Colon (tissue), 2 donors: ENCODE measurements at regions not wholly inside any gene's neighbourhood (a gene's known extent, or its start where the extent isn't known, plus 50 kb on each side); places are given as distances from the start of the nearest gene placed in this dataset.
"Not testable (repeated sequence)": the region's sequence is repeated elsewhere in the genome, so short reads cannot be mapped to it uniquely, and the experiment has no call there.

Experiments
- FAIRE-seq: peaks from 2 replicates; lab custom pipeline; 2012; peaks lifted over from hg19 to GRCh38; lab: Jason Lieb, UNC
- donor health status: control.
- donor health status: control.

DNA sequence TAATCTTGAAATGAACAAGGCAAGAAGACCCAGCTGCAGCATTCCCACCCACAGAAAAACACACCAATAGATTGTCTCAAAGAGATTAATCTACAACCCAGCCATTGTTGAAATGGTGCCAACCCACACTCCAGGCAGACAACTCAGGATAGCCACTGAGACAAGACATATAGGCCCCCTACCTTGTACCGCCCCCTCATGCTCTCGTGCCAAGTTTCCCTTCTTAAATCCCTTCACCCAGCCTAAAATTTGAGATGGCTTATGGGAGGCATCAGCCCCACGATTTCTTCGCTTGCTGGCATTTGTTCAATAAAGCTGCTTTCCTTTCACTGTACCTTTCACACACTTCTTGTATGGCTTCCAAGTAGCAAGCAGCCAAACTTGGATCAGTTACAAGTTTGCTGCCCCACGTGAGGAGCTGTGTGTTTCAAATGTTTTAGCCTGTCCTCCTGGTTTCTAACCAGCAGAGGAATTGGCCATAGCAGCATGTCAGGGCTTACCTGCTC is 1754.1 kb downstream of the C4orf33 start:
- no peak for FAIRE-seq

DNA sequence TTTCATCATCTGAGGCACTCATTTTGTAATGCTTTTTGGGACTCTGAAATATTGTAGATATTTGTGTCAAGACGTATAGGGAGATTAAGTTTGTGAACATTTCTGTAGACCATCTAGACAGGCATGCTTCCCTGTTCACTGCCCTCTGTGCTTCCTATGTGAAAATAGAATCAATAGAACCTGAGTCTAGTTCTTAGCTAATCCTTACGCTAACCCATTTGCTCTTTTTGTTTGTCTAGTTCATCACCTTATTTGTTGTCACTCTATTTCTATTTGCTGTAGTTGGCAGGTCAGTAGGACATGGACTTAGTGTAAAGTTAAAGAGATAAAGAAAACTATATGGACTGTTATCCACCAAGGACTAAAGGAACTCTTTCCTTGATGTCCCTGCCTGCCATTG is 1755.2 kb downstream of the C4orf33 start:
- no peak for FAIRE-seq

DNA sequence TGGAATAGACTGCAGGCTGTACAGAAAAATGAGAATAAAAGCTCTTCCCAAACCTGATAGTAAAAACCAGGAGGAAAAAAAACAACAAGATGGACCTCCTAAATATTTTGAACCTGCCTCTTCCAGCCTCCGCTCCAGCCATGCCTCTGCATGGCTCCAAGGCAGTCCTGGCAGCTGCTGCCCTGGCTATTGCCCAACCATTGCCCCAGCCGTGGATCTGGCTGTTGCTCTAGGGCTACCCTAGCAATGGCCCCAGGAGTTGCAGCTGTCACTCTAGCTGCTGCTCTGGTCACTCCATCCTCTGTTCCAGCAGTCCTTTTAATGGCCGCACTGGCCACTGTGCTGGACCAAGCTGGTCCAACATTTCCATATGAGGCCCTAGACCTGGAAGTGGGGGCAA is 1756.0 kb downstream of the C4orf33 start:
- no peak for FAIRE-seq

DNA sequence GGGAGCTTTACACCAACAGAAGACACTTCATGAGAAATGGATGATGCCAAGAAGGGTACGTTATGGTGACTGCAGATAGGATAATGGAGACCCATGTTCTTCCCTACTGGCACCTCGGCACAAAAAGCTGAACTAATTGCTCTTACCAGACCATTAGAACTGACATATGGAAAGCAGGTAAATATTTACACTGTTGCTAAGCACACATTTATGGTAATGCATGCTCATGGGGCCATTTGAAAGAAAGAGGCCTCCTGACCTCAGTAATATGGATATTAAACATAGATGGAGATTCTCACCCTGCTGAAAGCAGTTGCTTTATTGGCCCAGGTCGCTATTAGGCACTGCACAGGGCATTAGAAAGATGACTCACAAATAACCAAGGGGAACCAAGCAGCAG is 1759.6 kb downstream of the C4orf33 start:
- FAIRE-seq, result no peak

DNA sequence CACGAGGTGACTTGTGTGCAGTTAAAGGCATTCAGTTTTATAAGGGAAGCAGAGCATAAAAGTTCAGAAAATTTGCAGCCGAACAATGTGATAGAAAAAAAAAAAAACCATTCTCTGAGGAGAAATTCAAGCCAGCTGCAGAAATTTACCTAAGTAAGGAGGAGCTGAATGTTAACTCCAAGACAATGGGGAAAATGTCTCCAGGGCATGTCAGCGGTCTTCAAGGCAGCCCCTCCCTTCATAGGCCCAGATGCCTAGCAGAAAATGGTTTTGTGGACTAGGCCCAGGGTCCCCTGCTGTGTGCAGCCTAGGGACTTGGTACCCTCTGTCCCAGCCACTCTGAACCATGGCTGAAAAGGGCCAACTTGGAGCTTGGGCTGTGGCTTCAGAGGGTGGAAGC is 1764.0 kb downstream of the C4orf33 start:
- no peak for FAIRE-seq

DNA sequence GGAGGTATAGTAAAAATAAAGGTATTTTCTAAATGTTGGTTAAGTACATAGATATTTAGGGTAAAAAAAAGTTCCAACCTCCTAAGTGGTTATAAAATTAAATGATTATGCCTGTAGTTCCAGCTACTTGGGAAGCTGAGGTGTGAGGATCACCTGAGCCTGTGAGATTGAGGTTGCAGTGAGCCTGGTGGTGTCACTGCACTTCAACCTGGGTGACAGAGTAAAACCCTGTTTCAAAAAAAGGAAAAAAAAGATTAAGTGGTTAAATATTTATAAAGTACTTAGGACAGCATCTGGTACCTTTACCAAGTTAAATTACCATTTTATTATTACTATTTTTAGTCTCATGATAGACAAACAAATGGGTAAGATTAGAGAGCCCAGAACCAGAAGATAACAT is 1801.0 kb downstream of the C4orf33 start:
- no peak for FAIRE-seq

DNA sequence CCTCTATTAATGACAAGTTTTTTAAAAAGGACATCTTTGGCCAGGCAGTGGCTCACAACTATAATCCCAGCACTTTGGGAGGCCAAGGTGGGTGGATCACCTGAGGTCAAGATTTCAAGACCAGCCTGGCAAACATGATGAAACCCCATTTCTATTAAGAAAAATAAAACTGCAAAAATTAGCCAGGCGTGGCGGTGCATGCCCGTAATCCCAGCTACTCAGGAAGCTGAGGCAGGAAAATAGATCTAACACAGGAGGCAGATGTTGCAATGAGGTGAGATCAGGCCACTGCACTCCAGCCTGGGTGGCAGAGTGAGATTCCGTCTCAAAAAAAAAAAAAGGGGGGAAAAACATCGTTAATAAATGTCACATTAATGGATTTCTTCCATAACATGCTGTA is 1805.4 kb downstream of the C4orf33 start:
- no peak for FAIRE-seq

DNA sequence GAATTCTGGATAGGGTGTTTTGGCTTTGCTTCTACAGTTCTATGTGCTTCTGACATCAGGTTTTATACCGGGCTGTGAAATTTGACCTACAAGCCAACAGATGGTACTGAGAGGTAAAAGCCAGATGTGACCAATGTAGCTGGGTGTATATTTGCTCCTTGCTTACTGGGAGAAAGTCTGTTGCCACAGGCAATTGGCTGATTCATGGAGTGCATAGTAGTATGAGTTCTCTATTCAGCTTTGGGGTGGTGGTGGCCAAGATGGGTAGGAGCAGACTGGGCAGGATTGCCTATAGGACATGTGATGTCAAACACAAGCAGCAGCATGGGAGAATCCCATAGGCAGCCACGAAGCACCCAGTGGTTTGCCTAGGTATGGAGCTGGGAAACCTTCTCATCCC is 1827.0 kb downstream of the C4orf33 start:
- FAIRE-seq, result no peak

DNA sequence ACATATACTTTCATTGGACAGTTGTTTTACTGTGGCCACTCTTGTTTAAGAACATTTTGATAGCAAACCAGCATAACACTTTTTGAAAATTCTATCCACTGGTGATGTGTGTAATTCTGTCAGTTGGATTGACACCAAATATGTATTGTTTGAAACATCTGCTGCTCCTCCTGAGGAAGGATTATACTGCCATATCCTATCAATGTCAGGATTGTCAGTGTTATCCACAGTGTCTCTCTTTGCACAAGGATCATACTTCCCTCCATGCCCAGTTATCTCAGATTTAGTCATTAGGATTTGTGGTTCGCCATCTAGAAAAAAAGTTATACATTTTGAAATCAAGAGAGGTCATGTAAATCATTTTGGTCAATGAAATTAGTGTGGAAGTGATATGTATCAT is 1859.6 kb downstream of the C4orf33 start:
- FAIRE-seq, result no peak

DNA sequence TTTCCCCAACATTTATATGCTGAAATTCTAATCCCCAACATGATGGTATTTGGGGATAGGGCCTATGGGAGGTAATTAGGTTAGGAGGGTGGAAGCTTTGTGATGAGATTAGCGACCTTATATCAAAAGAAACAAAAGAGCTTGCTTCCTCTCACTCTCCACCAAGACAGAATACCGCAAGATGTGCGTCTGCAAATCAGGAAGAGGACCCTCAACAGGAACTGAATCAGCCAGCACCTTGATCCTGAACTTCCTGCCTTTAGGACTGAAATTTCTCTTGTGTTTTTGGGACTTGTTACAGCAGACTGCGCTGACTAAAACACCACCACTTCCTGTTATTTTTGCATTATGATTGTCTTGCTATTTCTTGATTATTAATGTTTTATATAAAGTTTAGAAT is 1889.4 kb downstream of the C4orf33 start:
- FAIRE-seq, result no peak

DNA sequence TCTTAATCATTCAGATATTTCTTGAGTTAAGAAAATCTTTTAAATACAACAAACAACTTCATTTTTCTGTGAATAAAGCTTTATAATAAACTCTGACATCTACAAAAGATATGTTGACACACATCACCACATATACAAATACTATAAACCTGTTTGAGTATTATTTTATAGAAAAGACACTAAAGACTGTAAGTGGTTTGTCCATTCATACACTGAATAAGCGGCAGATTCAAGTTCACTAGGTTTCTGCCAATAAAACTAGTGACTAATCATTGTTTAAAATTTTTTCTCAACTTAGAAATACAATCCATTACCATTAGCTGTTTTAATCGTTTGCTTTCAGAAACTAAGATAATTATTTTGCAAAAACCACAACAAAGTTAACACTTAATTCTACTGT is 1900.0 kb downstream of the C4orf33 start:
- FAIRE-seq, result no peak

DNA sequence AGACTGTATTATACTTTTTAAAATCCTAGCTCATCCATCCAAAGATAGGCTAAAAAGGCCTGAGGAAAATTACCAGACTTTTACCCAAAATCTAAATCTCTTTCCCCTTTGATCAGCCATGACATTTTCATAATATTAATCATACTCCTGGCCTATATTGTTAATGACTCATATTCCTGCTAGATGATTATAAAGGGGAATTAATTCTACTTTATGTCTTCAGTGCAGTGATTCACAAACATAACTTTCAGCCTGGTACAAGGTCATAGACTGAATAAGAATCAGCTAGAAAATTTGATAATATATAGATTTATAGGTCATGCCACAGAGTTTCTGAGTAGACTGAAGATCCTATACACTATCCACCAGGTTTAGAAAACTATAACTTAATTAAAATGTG is 1905.4 kb downstream of the C4orf33 start:
- FAIRE-seq, result no peak

DNA sequence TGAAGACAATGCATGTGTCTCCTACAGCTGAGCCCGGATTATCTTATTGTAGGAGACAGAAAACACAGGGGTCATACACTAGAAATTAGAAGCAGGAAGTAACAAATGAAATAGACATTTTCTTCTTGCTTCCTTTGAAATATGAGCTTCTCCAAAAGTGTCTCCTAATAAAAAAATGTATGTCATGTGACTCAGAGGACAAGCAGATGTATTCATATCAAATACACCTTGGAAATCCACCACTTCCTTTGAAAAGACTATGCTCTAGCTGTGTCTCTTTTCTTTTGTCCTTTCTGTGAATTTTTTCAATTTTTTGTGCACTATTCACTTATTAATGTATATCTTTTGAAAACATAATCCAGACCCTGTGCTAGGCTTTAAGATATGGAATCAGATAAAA is 1906.2 kb downstream of the C4orf33 start:
- no peak for FAIRE-seq

DNA sequence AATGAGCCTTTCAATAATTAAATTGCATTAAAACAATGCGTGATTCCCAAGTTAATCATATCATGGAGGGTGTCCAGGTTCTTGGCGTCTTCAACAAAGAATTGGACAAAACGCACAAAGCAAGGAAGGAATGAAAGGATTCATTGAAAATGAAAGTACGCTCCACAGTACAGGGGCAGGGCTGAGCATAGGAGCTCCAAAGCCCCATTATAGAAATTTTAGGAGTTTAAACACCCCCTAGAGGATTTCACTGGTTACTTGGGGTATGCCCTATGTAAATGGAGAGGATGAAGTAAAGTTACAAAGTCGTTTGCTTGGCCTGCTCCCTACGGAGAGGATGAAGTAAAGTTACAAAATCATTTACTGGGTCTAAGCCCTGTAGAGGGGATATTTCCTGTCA is 1910.4 kb downstream of the C4orf33 start:
- no peak for FAIRE-seq

DNA sequence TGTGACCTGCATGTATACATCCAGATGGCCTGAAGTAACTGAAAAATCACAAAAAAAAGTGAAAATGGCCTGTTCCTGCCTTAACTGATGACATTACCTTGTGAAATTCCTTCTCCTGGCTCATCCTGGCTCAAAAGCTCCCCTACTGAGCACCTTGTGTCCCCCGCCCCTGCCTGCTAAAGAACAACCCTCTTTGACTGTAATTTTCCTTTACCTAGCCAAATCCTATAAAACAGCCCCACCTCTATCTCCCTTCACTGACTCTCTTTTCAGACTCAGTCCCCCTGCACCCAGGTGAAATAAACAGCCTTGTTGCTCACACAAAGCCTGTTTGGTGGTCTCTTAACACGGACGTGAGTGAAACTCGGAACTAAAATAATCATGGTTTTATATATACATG is 1916.0 kb downstream of the C4orf33 start:
- not testable (repeated sequence) for FAIRE-seq

DNA sequence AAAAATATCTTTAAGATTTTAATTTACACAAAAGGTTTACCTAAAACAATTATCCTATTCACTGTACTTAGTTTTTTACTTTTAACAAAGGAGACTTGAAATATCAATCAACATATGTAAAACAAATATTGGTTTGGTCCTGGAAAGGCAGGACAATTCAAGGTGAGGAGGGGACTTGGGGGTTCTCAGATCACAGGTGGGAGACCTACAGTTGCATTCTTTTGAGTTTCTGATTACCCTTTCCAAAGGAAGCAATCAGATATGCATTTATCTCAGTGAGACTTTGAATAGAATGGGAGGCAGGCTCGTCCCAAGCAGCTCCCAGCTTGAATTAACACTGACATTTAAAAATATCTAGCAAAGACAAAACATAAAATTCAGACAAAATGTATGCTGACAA is 1917.3 kb downstream of the C4orf33 start:
- FAIRE-seq, result no peak

DNA sequence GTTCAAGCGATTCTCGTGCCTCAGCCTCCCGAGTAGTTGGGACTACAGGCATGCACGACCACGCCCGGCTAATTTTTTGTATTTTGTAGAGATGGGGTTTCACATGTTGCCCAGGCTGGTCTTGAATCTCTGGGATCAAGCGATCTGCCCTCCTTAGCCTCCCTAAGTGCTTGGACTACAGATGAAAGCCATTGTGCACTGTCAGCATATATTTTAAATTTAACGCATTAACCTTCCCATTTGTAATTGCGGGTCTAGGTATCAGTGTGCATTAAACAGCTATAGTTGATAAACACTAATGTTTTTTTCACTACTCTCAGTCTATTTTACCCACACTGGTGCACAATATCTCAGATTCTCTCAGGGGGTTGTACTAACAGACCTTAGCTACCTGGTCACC is 1930.8 kb downstream of the C4orf33 start:
- no peak for FAIRE-seq

DNA sequence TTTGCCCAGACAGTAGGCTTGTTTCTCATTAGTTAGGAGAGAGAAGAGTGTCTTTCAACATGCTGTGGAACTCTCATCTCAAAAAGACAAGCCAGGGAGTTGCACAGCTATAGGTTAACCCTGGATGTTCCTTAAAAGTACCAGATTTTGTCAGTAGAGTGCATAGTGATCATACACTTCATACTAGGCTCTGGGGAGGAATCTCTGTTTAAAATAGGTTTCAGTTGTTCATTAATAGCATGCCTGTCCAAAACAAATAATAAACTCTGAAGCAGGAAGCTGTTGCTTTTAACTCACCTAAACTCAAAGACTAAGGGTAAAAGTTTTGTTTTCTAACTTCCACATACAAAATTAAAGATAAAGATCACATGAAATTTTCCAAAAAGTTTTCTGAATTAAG is 1948.4 kb downstream of the C4orf33 start:
- no peak for FAIRE-seq

DNA sequence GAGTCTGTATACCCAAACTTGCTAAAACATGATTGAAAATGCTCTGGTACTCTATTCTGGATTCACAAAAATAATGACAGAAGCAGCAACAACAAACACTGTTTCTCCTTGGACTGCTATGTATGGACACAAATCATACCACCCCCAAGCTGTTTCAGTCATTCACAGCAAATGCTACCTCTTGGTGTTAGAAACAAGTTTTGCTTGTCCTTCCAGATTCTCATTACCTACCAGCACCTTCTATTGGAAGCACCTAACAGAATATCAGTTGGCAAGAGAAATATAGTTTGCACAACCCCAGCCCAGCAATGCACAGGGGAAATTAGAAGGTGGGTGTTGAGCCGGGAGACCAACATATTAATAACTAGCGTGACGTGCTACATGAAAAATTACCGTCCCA is 1950.9 kb downstream of the C4orf33 start:
- FAIRE-seq, result no peak

DNA sequence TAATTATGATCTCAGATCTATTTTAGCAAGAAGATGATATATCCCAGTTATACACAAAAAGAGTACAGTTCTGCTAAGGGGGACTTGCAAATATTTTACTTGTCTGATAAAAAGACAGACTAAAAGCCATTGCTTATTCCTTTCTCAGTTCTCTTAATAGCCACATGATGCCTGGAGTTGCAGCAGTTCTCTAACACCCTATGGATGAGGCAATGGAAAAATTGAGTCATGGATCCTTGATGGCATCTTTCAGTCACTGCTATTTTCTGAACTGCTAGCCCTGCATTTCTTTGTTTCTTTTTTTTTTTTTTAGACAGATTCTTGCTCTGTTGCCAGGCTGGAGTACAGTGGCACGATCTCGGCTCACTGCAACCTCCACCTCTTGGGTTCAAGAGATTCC is 1956.7 kb downstream of the C4orf33 start:
- FAIRE-seq, result no peak

DNA sequence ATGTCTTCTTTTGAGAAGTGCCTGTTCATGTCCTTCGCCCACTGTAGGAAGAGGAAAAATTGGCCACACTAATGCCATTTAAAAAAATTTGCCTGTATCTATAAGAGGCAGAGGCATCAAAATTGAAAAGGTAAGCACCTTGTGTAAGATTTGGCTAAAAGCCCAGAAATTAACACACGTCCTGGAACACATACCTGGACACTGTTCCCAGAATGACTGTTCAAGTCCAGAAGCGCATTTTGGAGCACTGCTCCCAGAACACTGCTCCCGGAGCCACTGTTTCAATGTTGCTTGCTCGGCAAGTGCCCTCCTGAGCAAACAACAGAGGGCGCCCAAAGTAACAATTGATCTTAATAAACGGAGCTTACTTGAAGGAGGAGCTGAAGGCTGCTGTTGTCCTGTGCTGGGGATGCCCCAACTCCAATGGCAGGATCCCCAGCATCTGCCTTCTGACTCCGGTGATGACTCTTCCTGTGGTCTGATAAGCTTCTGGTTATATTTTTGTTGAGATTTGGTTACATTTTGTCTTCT is 1958.6 kb downstream of the C4orf33 start:
- FAIRE-seq, result no peak

DNA sequence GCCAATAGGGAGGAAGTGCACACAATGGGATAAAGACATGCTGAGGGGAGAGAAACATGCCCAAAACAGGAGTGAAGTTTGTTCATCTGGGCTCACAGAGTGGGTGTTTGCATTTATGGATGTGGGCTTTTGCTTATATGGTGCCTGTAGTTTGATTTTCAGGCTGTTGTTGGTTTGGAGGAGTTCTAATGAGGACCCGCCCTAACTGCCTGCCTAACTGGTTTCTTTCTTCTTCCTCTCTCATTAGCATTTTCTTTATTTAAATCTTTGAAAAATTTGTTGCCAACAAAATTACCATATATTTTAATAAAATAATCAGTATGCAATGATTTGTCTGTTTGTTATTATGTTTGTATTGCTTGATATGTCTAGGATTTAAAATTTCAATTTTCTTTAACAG is 1965.8 kb downstream of the C4orf33 start:
- no peak for FAIRE-seq

DNA sequence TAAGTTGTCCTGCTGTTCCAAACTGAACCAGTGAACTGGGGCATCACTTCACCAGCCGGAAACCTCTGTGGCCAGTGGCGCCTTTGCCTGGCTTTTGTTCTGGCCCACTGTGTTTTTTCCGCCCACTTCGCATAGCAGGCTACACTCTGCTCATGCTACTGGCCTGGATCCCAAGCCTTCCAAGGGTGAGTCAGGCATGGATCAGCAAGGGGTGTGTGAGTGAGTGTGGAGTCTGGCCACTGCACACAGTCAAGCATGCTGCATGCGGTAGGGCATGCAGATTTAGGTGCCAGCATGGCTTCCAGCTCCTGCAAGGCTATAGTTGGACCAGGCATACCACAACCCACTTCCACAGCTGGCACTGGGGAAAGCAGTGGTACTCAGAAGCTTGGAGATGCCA is 1967.9 kb downstream of the C4orf33 start:
- FAIRE-seq, result no peak

DNA sequence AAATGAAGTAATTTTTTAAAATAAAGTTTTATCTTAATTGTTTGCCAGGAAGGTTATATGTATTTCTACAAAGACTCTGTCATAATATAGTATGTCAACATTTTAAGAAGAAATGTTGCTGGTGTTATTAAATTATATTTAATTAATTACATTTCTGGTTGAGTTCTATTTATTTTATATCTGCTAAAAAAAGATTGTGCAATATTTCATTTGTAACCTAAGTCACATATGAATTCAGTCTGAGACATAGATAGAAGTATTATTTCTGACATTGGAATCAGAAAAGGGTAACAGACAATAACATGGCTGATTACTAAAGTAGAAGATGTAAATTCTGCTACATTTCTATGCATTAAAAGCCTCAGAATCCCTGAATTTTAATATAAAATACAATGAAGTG is 1985.1 kb downstream of the C4orf33 start:
- no peak for FAIRE-seq

DNA sequence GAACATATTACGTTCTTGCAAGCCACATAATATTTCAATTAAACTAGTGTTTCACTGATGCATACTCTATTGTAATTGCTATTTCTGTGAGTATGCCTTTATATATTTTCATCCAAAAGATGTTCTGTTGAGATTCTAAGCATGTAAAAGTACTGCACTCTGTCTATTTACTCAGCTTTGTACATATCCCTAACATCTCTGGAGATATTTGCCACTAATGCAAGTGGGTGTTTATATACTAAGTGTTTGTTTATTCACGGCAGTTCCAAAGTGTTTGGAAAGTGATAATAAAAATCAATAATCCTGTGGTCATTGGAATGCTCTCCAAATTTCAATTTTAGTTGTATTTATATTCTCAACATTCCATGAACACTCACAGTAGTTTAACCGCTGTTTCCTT is 1989.0 kb downstream of the C4orf33 start:
- FAIRE-seq, result no peak
